Right hindlimb (tissue), 1 donor: ENCODE measurements at regions not wholly inside any gene's neighbourhood (a gene's known extent, or its start where the extent isn't known, plus 50 kb on each side); places are given as distances from the start of the nearest gene placed in this dataset.
A peak's percentile ranks its signal among the peaks of the same experiment; 100 is the strongest.

ENCODE experiments used
- DNase-seq: peaks from one replicate; pipeline ENCODE4 v3.0.0-alpha.2; 2018

GRCh38 chr15:61621146-61621545 is 392.0 kb upstream of the RORA start:
- no peak for DNase-seq

GRCh38 chr15:61620151-61620550 is 391.0 kb upstream of the RORA start:
- no peak for DNase-seq

GRCh38 chr15:61613729-61614128 is 384.6 kb upstream of the RORA start:
- DNase-seq = no peak

- DNase-seq = no peak
Measured at GRCh38 chr15:61613138-61613537, 384.0 kb upstream of the RORA start.

- DNase-seq = no peak
Measured at GRCh38 chr15:61612111-61612510, 383.0 kb upstream of the RORA start.

GRCh38 chr15:61605343-61605742 is 376.2 kb upstream of the RORA start:
- DNase-seq = no peak

GRCh38 chr15:61598655-61599054 is 369.6 kb upstream of the RORA start:
- DNase-seq = no peak

- no peak for DNase-seq
Measured at GRCh38 chr15:61584410-61584809, 355.3 kb upstream of the RORA start.

GRCh38 chr15:61582092-61582491 is 353.0 kb upstream of the RORA start:
- no peak for DNase-seq

GRCh38 chr15:61575597-61575996 is 346.5 kb upstream of the RORA start:
- no peak for DNase-seq

GRCh38 chr15:61571026-61571425 is 341.9 kb upstream of the RORA start:
- DNase-seq = no peak

GRCh38 chr15:61564785-61565184 is 335.7 kb upstream of the RORA start:
- no peak for DNase-seq

- no peak for DNase-seq
Measured at GRCh38 chr15:61558172-61559136, 329.4 kb upstream of the RORA start.

- DNase-seq = no peak
Measured at GRCh38 chr15:61556037-61556648, 327.0 kb upstream of the RORA start.

GRCh38 chr15:61549727-61550126 is 320.6 kb upstream of the RORA start:
- no peak for DNase-seq

GRCh38 chr15:61545763-61546162 is 316.7 kb upstream of the RORA start:
- no peak for DNase-seq

- no peak for DNase-seq
Measured at GRCh38 chr15:61541516-61541915, 312.4 kb upstream of the RORA start.

GRCh38 chr15:61537337-61537736 is 308.2 kb upstream of the RORA start:
- no peak for DNase-seq

GRCh38 chr15:61534986-61535385 is 305.9 kb upstream of the RORA start:
- no peak for DNase-seq

GRCh38 chr15:61530769-61531168 is 301.7 kb upstream of the RORA start:
- peak; percentile 23 for DNase-seq

GRCh38 chr15:61528581-61528910 is 299.4 kb upstream of the RORA start:
- DNase-seq = no peak

GRCh38 chr15:61527836-61528580 is 298.9 kb upstream of the RORA start:
- DNase-seq = no peak

- no peak for DNase-seq
Measured at GRCh38 chr15:61524545-61524944, 295.4 kb upstream of the RORA start.

GRCh38 chr15:61524086-61524485 is 295.0 kb upstream of the RORA start:
- no peak for DNase-seq
